ENCODE measurements at regions not wholly inside any gene's neighbourhood (a gene's known extent, or its start where the extent isn't known, plus 50 kb on each side); places are given as distances from the start of the nearest gene placed in this dataset.

DNA sequence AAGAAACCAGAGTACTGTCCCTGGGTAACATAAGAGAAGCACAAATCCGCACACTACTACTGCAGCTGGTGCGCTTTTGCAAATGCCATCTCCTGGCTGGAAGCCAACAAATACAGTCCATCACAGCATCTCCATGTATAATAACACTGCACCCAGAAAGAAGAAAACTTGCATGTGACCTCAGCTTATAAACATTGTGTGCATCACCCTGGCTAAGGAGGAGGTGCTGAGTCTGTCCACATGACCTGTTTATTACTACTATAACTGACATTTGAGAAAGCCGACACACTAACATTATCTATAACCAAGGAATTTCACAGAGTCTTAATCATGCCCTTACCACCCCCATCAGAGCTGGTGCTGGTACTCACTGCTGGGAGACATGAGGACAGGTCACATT is 516.8 kb downstream of the CFAP47 start:
- no peaks in the 10 kb centered on the region for H3K4me1 ChIP-seq (ENCODE audit: control insufficient read depth, extremely low read depth, insufficient read depth, low read length)

GRCh38 chrX:36443007-36443406 is 523.5 kb downstream of the CFAP47 start:
- FAIRE-seq: no peak

More for the DNA sequence above, 516.8 kb downstream of the CFAP47 start:
- no peak overlapping the region for H3K27ac ChIP-seq (ENCODE audit: control insufficient read depth, insufficient read depth, low read length)
- H3K9ac ChIP-seq (ENCODE audit: control insufficient read depth, extremely low read depth, insufficient read depth, low read length): no peak overlapping the region
- TF ChIP-seq, protein P1, sequence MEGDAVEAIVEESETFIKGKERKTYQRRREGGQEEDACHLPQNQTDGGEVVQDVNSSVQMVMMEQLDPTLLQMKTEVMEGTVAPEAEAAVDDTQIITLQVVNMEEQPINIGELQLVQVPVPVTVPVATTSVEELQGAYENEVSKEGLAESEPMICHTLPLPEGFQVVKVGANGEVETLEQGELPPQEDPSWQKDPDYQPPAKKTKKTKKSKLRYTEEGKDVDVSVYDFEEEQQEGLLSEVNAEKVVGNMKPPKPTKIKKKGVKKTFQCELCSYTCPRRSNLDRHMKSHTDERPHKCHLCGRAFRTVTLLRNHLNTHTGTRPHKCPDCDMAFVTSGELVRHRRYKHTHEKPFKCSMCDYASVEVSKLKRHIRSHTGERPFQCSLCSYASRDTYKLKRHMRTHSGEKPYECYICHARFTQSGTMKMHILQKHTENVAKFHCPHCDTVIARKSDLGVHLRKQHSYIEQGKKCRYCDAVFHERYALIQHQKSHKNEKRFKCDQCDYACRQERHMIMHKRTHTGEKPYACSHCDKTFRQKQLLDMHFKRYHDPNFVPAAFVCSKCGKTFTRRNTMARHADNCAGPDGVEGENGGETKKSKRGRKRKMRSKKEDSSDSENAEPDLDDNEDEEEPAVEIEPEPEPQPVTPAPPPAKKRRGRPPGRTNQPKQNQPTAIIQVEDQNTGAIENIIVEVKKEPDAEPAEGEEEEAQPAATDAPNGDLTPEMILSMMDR (optimal IDR thresholded peaks at IDR 0.05 in 1 of 3, IDR thresholded peaks at IDR 0.05 in 1 of 3, conservative IDR thresholded peaks at IDR 0.05 in 1 of 3; ENCODE audit: extremely low read depth in 1 of 3, insufficient read depth in 2 of 3, low read length in 3 of 3): no peak
- TF ChIP-seq EZH2 (IDR thresholded peaks at IDR 0.05; ENCODE audit: low read length): no peak
- FAIRE-seq: no peak
- no peaks in the 10 kb centered on the region for H3K79me2 ChIP-seq (ENCODE audit: control insufficient read depth, insufficient read depth, low read length)
- H3K9me1 ChIP-seq (ENCODE audit: control insufficient read depth, extremely low read depth, insufficient read depth, low read length): no peaks in the 10 kb centered on the region
- DNase-seq (ENCODE audit: low read depth, low spot score): no peak
- H3K9me3 ChIP-seq (ENCODE audit: control insufficient read depth, low read depth, low read length): no peaks in the 10 kb centered on the region
- no peak overlapping the region for H3K4me2 ChIP-seq (ENCODE audit: control insufficient read depth, extremely low read depth, insufficient read depth, low read depth, low read length)
- no peak overlapping the region for H3K4me3 ChIP-seq (ENCODE audit: control insufficient read depth in 2 of 3, extremely low read depth in 1 of 3, insufficient read depth in 2 of 3, low read depth in 1 of 3, low read length in 3 of 3)
- H2AFZ ChIP-seq (ENCODE audit: control insufficient read depth, low read length): no peak overlapping the region
- no peaks in the 10 kb centered on the region for H4K20me1 ChIP-seq (ENCODE audit: control insufficient read depth, extremely low read depth, insufficient read depth, low read length)
- dilution Hi-C loops (cut with MboI; ENCODE audit: extremely low pct_ligation_motif_present, low sequenced_read_pairs): no loop called here
- H3K36me3 ChIP-seq (ENCODE audit: control insufficient read depth in 2 of 2, extremely low read depth in 1 of 2, insufficient read depth in 2 of 2, low read length in 2 of 2): no peaks in the 10 kb centered on the region
- no peaks in the 10 kb centered on the region for H3K27me3 ChIP-seq (ENCODE audit: control insufficient read depth, extremely low read depth, insufficient read depth, low read length)

More at GRCh38 chrX:36443007-36443406, 523.5 kb downstream of the CFAP47 start:
- Histone ChIP-seq H3K4me2 (ENCODE audit: control insufficient read depth, extremely low read depth, insufficient read depth, low read depth, low read length) (no peak overlapping the region), H3K27me3 (ENCODE audit: control insufficient read depth, extremely low read depth, insufficient read depth, low read length) (no peaks in the 10 kb centered on the region), H3K4me3 (ENCODE audit: control insufficient read depth in 2 of 3, extremely low read depth in 1 of 3, insufficient read depth in 2 of 3, low read depth in 1 of 3, low read length in 3 of 3) (no peak overlapping the region), H4K20me1 (ENCODE audit: control insufficient read depth, extremely low read depth, insufficient read depth, low read length) (no peaks in the 10 kb centered on the region), H3K4me1 (ENCODE audit: control insufficient read depth, extremely low read depth, insufficient read depth, low read length) (no peaks in the 10 kb centered on the region), H3K27ac (ENCODE audit: control insufficient read depth, insufficient read depth, low read length) (no peak overlapping the region), H3K9me1 (ENCODE audit: control insufficient read depth, extremely low read depth, insufficient read depth, low read length) (no peaks in the 10 kb centered on the region), H3K79me2 (ENCODE audit: control insufficient read depth, insufficient read depth, low read length) (no peaks in the 10 kb centered on the region), H3K36me3 (ENCODE audit: control insufficient read depth in 2 of 2, extremely low read depth in 1 of 2, insufficient read depth in 2 of 2, low read length in 2 of 2) (no peaks in the 10 kb centered on the region), H2AFZ (ENCODE audit: control insufficient read depth, low read length) (no peak overlapping the region), H3K9me3 (ENCODE audit: control insufficient read depth, low read depth, low read length) (no peaks in the 10 kb centered on the region), H3K9ac (ENCODE audit: control insufficient read depth, extremely low read depth, insufficient read depth, low read length) (no peak overlapping the region)
- TF ChIP-seq, protein P1 (optimal IDR thresholded peaks at IDR 0.05 in 1 of 3, IDR thresholded peaks at IDR 0.05 in 1 of 3, conservative IDR thresholded peaks at IDR 0.05 in 1 of 3; ENCODE audit: extremely low read depth in 1 of 3, insufficient read depth in 2 of 3, low read length in 3 of 3): no peak
- TF ChIP-seq EZH2 (IDR thresholded peaks at IDR 0.05; ENCODE audit: low read length): no peak
- dilution Hi-C loops (cut with MboI; ENCODE audit: extremely low pct_ligation_motif_present, low sequenced_read_pairs): no loop called here
- DNase-seq (ENCODE audit: low read depth, low spot score): no peak
